ENCODE measurements at regions not wholly inside any gene's neighbourhood (a gene's known extent, or its start where the extent isn't known, plus 50 kb on each side); places are given as distances from the start of the nearest gene placed in this dataset.

- TF ChIP-seq POLR2A (IDR thresholded peaks at IDR 0.05): no peak
- no peak for TF ChIP-seq CTCF (IDR thresholded peaks at IDR 0.05)
Observed at GRCh38 chr18:24914171-24914525, 437.8 kb downstream of the ZNF521 start.

Measured in testis (tissue), 2 donors.